ENCODE measurements at regions not wholly inside any gene's neighbourhood (a gene's known extent, or its start where the extent isn't known, plus 50 kb on each side); places are given as distances from the start of the nearest gene placed in this dataset.

DNA sequence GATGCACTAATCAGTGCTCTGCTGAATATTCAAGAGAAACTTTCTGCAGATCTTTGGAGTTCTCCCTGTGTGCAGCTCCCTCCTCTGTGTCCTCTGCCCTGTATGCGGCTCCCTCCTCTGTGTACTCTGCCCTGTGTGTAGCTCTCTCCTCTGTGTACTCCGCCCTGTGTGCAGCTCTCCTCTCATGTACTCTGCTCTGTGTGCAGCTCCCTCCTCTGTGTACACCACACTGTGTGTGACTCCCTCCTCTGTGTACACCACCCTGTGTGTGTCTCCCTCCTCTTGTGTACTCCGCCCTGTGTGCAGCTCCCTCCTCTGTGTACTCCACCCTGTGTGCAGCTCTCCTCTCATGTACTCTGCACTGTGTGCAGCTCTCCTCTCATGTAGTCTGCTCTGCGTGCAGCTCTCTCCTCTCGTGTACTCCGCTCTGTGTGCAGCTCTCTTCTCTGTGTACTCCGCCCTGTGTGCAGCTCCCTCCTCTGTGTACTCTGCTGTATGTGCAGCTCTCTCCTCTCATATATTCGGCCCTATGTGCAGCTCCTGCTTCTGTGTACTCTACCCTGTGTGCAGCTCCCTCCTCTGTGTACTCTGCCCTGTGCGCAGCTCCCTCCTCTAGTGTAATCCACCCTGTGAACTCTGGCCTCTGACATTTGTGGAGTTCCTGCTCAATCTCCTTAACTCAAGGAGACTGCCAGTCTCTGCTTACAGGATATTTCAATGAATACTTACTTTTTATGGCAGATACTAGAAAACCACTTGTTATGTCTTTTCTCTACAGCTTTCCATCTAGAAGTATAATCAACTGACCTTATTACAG lies 280.4 kb downstream of the GLRX3 start:
- POLR2A ChIA-PET (ENCODE audit: unreplicated experiment), result no interaction called here
- WGBS, 2 experiments (ENCODE audit: extremely low coverage in 2 of 2, insufficient read length in 1 of 2), result 68% methylated on average over 4 of the region's 9 CpGs; no CpG with 5 or more reads in 1 of the 2 experiments

More for the DNA sequence above, 280.4 kb downstream of the GLRX3 start:
- intact Hi-C loops (cut with micrococcal nuclease) (no loop called here), dilution Hi-C loops (cut with HindIII; ENCODE audit: low sequenced_read_pairs, unreplicated experiment) (no loop called here), in situ Hi-C loops (cut with MboI; ENCODE audit: low sequenced_read_pairs) (no loop called here)
- no peak overlapping the region for H2AK9ac ChIP-seq (replicated peaks; ENCODE audit: low read depth, low read length, poor library complexity)
- no peak overlapping the region for H2BK5ac ChIP-seq (ENCODE audit: low read depth, low read length, poor library complexity, severe bottlenecking)
- H3K4ac ChIP-seq (ENCODE audit: low read depth, low read length), result no peak overlapping the region
- no peak overlapping the region for H2BK120ac ChIP-seq (ENCODE audit: low read depth, low read length)
- no peak overlapping the region for H4K8ac ChIP-seq (ENCODE audit: low read depth in 2 of 2, low read length in 2 of 2)
- H3K56ac ChIP-seq (ENCODE audit: extremely low read depth, insufficient read depth, low read length), result no peak overlapping the region
- H3K14ac ChIP-seq (replicated peaks; ENCODE audit: low read depth, low read length), result no peak overlapping the region
- no peak overlapping the region for H2AK5ac ChIP-seq (ENCODE audit: low read depth, low read length)
- DNase-seq (no peak), ATAC-seq (ENCODE audit: low read depth) (no peak)
- no peak overlapping the region for H3K27ac ChIP-seq (ENCODE audit: insufficient read depth, low read length)
- H3K9ac ChIP-seq (ENCODE audit: low read depth, low read length), result no peak overlapping the region
- H3K27me3 ChIP-seq (ENCODE audit: control insufficient read depth, insufficient read depth, low read length), result no peaks in the 10 kb centered on the region
- no peaks in the 10 kb centered on the region for H3K9me1 ChIP-seq (ENCODE audit: insufficient read depth, low read length)
- H3K18ac ChIP-seq (ENCODE audit: low read depth, low read length), result no peak overlapping the region
- H2BK20ac ChIP-seq (ENCODE audit: low read depth, low read length), result no peak overlapping the region
- H3K4me3 ChIP-seq (ENCODE audit: insufficient read depth, low read depth, low read length), result no peak overlapping the region
- no peaks in the 10 kb centered on the region for H3K36me3 ChIP-seq (ENCODE audit: control insufficient read depth, insufficient read depth, low read length)
- no peak overlapping the region for H4K5ac ChIP-seq (ENCODE audit: low read depth, low read length)
- peaks cover 34% of the 10 kb centered on the region for H3K9me3 ChIP-seq (ENCODE audit: control insufficient read depth, insufficient read depth, low read length)
- CTCF ChIA-PET, result no interaction called here
- H2BK15ac ChIP-seq (ENCODE audit: low read depth, low read length), result no peak overlapping the region
- H3K23ac ChIP-seq (ENCODE audit: low read depth, low read length), result no peak overlapping the region
- no peaks in the 10 kb centered on the region for H3K4me1 ChIP-seq (ENCODE audit: control insufficient read depth, insufficient read depth, low read length)
- H3K4me2 ChIP-seq (ENCODE audit: low read depth, low read length), result no peak overlapping the region
- H4K20me1 ChIP-seq (ENCODE audit: insufficient read depth, low read length), result no peaks in the 10 kb centered on the region
- no TSS peak for BruUV-seq (replicated peaks)
- H4K91ac ChIP-seq (ENCODE audit: insufficient read depth, low read depth, low read length), result no peak overlapping the region
- no peak for TF ChIP-seq NFE2L2 (IDR thresholded peaks at IDR 0.05; ENCODE audit: low read depth, low read length)
- no peak for TF ChIP-seq RAD21 (IDR thresholded peaks at IDR 0.05; ENCODE audit: low read length)
- no peak for TF ChIP-seq CHD1 (IDR thresholded peaks at IDR 0.05; ENCODE audit: low read depth, low read length)
- TF ChIP-seq RFX5 (IDR thresholded peaks at IDR 0.05; ENCODE audit: low read depth, low read length), result no peak
- TF ChIP-seq MAZ (IDR thresholded peaks at IDR 0.05; ENCODE audit: borderline replicate concordance, low read depth, low read length), result no peak
- no peak for TF ChIP-seq MXI1 (IDR thresholded peaks at IDR 0.05; ENCODE audit: borderline replicate concordance, low read depth, low read length)
- no peak for TF ChIP-seq CEBPB (IDR thresholded peaks at IDR 0.05; ENCODE audit: low read depth, low read length)
- no peak for TF ChIP-seq POLR2A (IDR thresholded peaks at IDR 0.05; ENCODE audit: low read depth, low read length)
- no peak for TF ChIP-seq BHLHE40 (IDR thresholded peaks at IDR 0.05; ENCODE audit: low read depth, low read length)
- no peak overlapping the region for H2AFZ ChIP-seq (replicated peaks; ENCODE audit: low read length, poor library complexity)
- no peaks in the 10 kb centered on the region for H3K79me1 ChIP-seq (ENCODE audit: low read depth in 1 of 2, low read length in 2 of 2)
